Chondrocyte (in vitro differentiated cells): ENCODE measurements at regions not wholly inside any gene's neighbourhood (a gene's known extent, or its start where the extent isn't known, plus 50 kb on each side); places are given as distances from the start of the nearest gene placed in this dataset.

Source experiments
- DNase-seq: peaks from one replicate; pipeline ENCODE4 v3.0.0; 2021; ENCODE audit warnings: mixed read lengths, low spot score
- H3K27ac Mint-ChIP-seq: one replicate; pipeline ENCODE4 v1.8.0; 2021; ENCODE audit warnings: mild to moderate bottlenecking, moderate library complexity, mixed read lengths; ENCODE audit not compliant: unreplicated experiment
- H3K27me3 Mint-ChIP-seq: 2 replicates; pipeline ENCODE4 v1.8.0; 2021; ENCODE audit warnings: low read depth, mixed read lengths
- H3K36me3 Mint-ChIP-seq: 2 replicates; pipeline ENCODE4 v1.8.0; 2021; ENCODE audit warnings: low read depth, mixed read lengths
- H3K4me1 Mint-ChIP-seq: 2 replicates; pipeline ENCODE4 v1.8.0; 2021; ENCODE audit warnings: low read depth, mild to moderate bottlenecking, mixed read lengths
- H3K4me3 Mint-ChIP-seq: one replicate; pipeline ENCODE4 v1.8.0; 2021; ENCODE audit warnings: mild to moderate bottlenecking, moderate library complexity, mixed read lengths; ENCODE audit not compliant: unreplicated experiment
- H3K9me3 Mint-ChIP-seq: 2 replicates; pipeline ENCODE4 v1.8.0; 2021; ENCODE audit warnings: low read depth, mixed read lengths
- TF ChIP-seq, protein P1 (sequence below): fragments of 200-600 bp; sonication (generic); IDR thresholded peaks from 2 replicates; pipeline ENCODE4 v1.5.0; 2021; ENCODE audit warnings: antibody characterized with exemption, mild to moderate bottlenecking, moderate library complexity

GRCh38 chr12:59004456-59004855 lies 84.2 kb upstream of the LRIG3 start:
- peaks cover 13% of the 10 kb centered on the region for H3K4me1 Mint-ChIP-seq
- no peaks in the 10 kb centered on the region for H3K9me3 Mint-ChIP-seq
- no peaks in the 10 kb centered on the region for H3K36me3 Mint-ChIP-seq
- TF ChIP-seq, protein P1, sequence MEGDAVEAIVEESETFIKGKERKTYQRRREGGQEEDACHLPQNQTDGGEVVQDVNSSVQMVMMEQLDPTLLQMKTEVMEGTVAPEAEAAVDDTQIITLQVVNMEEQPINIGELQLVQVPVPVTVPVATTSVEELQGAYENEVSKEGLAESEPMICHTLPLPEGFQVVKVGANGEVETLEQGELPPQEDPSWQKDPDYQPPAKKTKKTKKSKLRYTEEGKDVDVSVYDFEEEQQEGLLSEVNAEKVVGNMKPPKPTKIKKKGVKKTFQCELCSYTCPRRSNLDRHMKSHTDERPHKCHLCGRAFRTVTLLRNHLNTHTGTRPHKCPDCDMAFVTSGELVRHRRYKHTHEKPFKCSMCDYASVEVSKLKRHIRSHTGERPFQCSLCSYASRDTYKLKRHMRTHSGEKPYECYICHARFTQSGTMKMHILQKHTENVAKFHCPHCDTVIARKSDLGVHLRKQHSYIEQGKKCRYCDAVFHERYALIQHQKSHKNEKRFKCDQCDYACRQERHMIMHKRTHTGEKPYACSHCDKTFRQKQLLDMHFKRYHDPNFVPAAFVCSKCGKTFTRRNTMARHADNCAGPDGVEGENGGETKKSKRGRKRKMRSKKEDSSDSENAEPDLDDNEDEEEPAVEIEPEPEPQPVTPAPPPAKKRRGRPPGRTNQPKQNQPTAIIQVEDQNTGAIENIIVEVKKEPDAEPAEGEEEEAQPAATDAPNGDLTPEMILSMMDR = no peak
- no peaks in the 10 kb centered on the region for H3K27me3 Mint-ChIP-seq
- H3K4me3 Mint-ChIP-seq = no peak overlapping the region
- DNase-seq = no peak
- no peak overlapping the region for H3K27ac Mint-ChIP-seq

DNA sequence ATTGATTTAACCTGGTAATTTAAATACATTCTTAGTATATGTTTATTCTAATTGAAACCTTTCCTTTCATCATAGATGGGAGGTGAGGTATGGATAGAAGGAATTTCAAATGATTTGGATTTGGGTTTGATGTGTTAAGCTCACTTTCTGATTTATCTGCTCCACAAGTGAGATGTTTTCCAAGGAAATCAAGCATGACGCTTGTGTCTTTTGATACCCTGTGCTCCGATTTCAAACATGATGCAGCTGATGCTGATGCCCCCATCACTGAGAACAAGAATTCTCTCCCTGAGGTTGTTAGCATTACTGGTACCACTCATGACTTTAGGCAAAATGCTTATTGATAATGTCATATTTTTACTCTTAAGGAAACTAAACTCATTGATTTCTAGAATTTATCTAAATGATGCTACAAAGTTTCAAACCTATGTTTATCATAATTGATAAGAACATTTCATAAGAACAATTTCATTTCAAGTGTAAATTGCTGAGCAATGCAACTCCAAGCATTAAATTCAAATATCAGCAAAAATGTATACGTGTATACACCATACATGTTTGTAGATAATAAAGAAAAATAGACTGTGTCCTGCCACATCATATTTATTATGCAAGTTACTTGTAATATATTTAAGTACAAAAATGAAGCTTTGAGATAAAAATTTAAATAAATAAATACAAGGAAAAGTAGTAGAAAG lies 75.5 kb upstream of the LRIG3 start:
- Mint-ChIP-seq H3K36me3 (no peaks in the 10 kb centered on the region), H3K27ac (no peak overlapping the region), H3K4me1 (no peaks in the 10 kb centered on the region), H3K4me3 (no peak overlapping the region), H3K27me3 (no peaks in the 10 kb centered on the region), H3K9me3 (peaks cover 4% of the 10 kb centered on the region)
- DNase-seq = no peak
- TF ChIP-seq, protein P1 = no peak

- no peak for DNase-seq
- Mint-ChIP-seq H3K4me3 (no peak overlapping the region), H3K27me3 (no peaks in the 10 kb centered on the region), H3K9me3 (peaks cover 13% of the 10 kb centered on the region), H3K27ac (no peak overlapping the region), H3K36me3 (peaks cover 4% of the 10 kb centered on the region), H3K4me1 (no peaks in the 10 kb centered on the region)
- TF ChIP-seq, protein P1 = no peak
These were observed 68.5 kb upstream of the LRIG3 start for GRCh38 chr12:58988643-58989344.

DNA sequence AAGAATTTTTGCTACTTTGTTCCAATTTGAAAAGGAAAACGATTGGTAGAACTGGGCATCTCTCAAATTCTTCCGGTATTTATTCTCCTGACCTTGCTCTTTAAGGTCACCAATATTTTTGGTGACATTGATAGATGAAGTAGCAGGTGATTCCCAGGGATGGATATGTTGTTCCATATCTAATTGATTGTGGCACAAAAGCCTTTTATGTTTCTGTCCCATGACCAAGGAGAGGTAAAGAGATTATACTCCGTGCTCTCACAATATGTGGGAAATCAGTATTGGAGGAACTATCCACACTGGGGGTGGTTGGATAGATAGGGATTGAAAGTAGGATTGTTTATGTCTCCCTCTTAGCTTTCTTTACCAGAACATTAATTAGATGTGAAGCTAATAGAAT lies 61.7 kb upstream of the LRIG3 start:
- no peaks in the 10 kb centered on the region for H3K9me3 Mint-ChIP-seq
- no peak overlapping the region for H3K4me3 Mint-ChIP-seq
- no peak for DNase-seq
- no peaks in the 10 kb centered on the region for H3K4me1 Mint-ChIP-seq
- no peak overlapping the region for H3K27ac Mint-ChIP-seq
- TF ChIP-seq, protein P1 = no peak
- no peaks in the 10 kb centered on the region for H3K27me3 Mint-ChIP-seq
- no peaks in the 10 kb centered on the region for H3K36me3 Mint-ChIP-seq

- Mint-ChIP-seq H3K4me1 (peaks cover 6% of the 10 kb centered on the region), H3K27ac (no peak overlapping the region), H3K4me3 (no peak overlapping the region), H3K36me3 (no peaks in the 10 kb centered on the region), H3K9me3 (no peaks in the 10 kb centered on the region), H3K27me3 (no peaks in the 10 kb centered on the region)
- TF ChIP-seq, protein P1 = no peak
- no peak for DNase-seq
These were observed 60.5 kb upstream of the LRIG3 start for GRCh38 chr12:58980768-58981167.
